ENCODE measurements at regions not wholly inside any gene's neighbourhood (a gene's known extent, or its start where the extent isn't known, plus 50 kb on each side); places are given as distances from the start of the nearest gene placed in this dataset.

GRCh38 chr2:129803032-129803431 is 176.4 kb upstream of the RAB6C start:
- Histone ChIP-seq H3K4me1 (ENCODE audit: insufficient read depth, low read length) (no peaks in the 10 kb centered on the region), H3K27ac (ENCODE audit: low read depth in 1 of 2, low read length in 2 of 2) (no peak overlapping the region), H3K4me3 (ENCODE audit: low read length) (no peak overlapping the region), H3K27me3 (ENCODE audit: control insufficient read depth in 1 of 2, insufficient read depth in 2 of 2, low read length in 2 of 2) (no peaks in the 10 kb centered on the region), H3K36me3 (ENCODE audit: insufficient read depth, low read length) (no peaks in the 10 kb centered on the region), H3K9me3 (ENCODE audit: control insufficient read depth in 1 of 2, insufficient read depth in 1 of 2, low read length in 2 of 2) (peaks cover 0 to 4% of the 10 kb centered on the region in 2 experiments)
- intact Hi-C loops (cut with DNase I, micrococcal nuclease): no loop called here
- CTCF ChIA-PET: no interaction called here
- no peak overlapping the region for H3K27ac Mint-ChIP-seq
- H3K27me3 Mint-ChIP-seq: no peaks in the 10 kb centered on the region
- no peak overlapping the region for H3K4me3 Mint-ChIP-seq
- H3K4me1 Mint-ChIP-seq (ENCODE audit: low read depth): no peaks in the 10 kb centered on the region
- no peak for TF ChIP-seq CTCF (IDR thresholded peaks at IDR 0.05)
- H3K9me3 Mint-ChIP-seq: no peaks in the 10 kb centered on the region
- ATAC-seq (ENCODE audit: poor library complexity): no peak
- no peak for DNase-seq
- POLR2A ChIA-PET: no interaction called here
- no peaks in the 10 kb centered on the region for H3K36me3 Mint-ChIP-seq (ENCODE audit: low read depth)

DNA sequence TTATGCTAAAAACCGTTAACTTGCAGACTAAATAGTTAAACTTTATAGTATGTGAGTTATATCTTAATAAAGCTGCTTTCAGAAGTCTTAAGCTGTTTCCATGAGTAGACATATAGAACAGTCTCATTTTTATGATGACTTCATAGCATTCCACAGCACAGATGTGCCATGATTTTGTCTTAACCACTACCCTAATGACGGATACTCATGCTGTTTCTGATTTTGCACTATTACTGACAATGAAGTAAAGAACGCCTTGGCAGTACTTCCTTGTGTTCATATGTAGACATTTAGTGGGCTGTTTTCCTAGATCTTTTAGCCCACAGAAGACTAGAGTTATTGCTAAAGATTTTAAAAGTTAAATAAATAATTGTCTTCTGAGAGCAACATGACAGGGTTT is 175.6 kb upstream of the RAB6C start:
- no peak for TF ChIP-seq CTCF (IDR thresholded peaks at IDR 0.05)
- CTCF ChIA-PET: no interaction called here
- no peak overlapping the region for H3K4me3 Mint-ChIP-seq

GRCh38 chr2:129805899-129806298 is 173.6 kb upstream of the RAB6C start:
- CTCF ChIA-PET: no interaction called here

More for the DNA sequence above, 175.6 kb upstream of the RAB6C start:
- H3K36me3 Mint-ChIP-seq (ENCODE audit: low read depth): no peaks in the 10 kb centered on the region
- Histone ChIP-seq H3K4me3 (ENCODE audit: low read length) (no peak overlapping the region), H3K9me3 (ENCODE audit: control insufficient read depth in 1 of 2, insufficient read depth in 1 of 2, low read length in 2 of 2) (peaks cover 0 to 4% of the 10 kb centered on the region in 2 experiments), H3K27me3 (ENCODE audit: control insufficient read depth in 1 of 2, insufficient read depth in 2 of 2, low read length in 2 of 2) (no peaks in the 10 kb centered on the region), H3K36me3 (ENCODE audit: insufficient read depth, low read length) (no peaks in the 10 kb centered on the region), H3K27ac (ENCODE audit: low read depth in 1 of 2, low read length in 2 of 2) (no peak overlapping the region), H3K4me1 (ENCODE audit: insufficient read depth, low read length) (no peaks in the 10 kb centered on the region)
- H3K27me3 Mint-ChIP-seq: no peaks in the 10 kb centered on the region
- intact Hi-C loops (cut with DNase I, micrococcal nuclease): no loop called here
- DNase-seq (no peak), ATAC-seq (ENCODE audit: poor library complexity) (no peak)
- no peak overlapping the region for H3K27ac Mint-ChIP-seq
- no peaks in the 10 kb centered on the region for H3K9me3 Mint-ChIP-seq
- POLR2A ChIA-PET: no interaction called here
- H3K4me1 Mint-ChIP-seq (ENCODE audit: low read depth): no peaks in the 10 kb centered on the region

More at GRCh38 chr2:129805899-129806298, 173.6 kb upstream of the RAB6C start:
- Mint-ChIP-seq H3K36me3 (ENCODE audit: low read depth) (no peaks in the 10 kb centered on the region), H3K27me3 (no peaks in the 10 kb centered on the region), H3K9me3 (no peaks in the 10 kb centered on the region), H3K4me3 (no peak overlapping the region), H3K27ac (no peak overlapping the region), H3K4me1 (ENCODE audit: low read depth) (no peaks in the 10 kb centered on the region)
- no peak for TF ChIP-seq CTCF (IDR thresholded peaks at IDR 0.05)
- no peak overlapping the region for H3K27ac ChIP-seq (ENCODE audit: low read depth in 1 of 2, low read length in 2 of 2)
- DNase-seq (no peak), ATAC-seq (ENCODE audit: poor library complexity) (no peak)
- H3K27me3 ChIP-seq (ENCODE audit: control insufficient read depth in 1 of 2, insufficient read depth in 2 of 2, low read length in 2 of 2): no peaks in the 10 kb centered on the region
- H3K36me3 ChIP-seq (ENCODE audit: insufficient read depth, low read length): no peaks in the 10 kb centered on the region
- POLR2A ChIA-PET: no interaction called here
- H3K4me1 ChIP-seq (ENCODE audit: insufficient read depth, low read length): no peaks in the 10 kb centered on the region
- no peak overlapping the region for H3K4me3 ChIP-seq (ENCODE audit: low read length)
- intact Hi-C loops (cut with DNase I, micrococcal nuclease): no loop called here
- H3K9me3 ChIP-seq (ENCODE audit: control insufficient read depth in 1 of 2, insufficient read depth in 1 of 2, low read length in 2 of 2): no peaks in the 10 kb centered on the region

Data from CD4-positive, alpha-beta T cell (primary cell).